NCI-H1105 treated with DMSO at 0.1 percent for 48 hours (cell line): ENCODE measurements at regions not wholly inside any gene's neighbourhood (a gene's known extent, or its start where the extent isn't known, plus 50 kb on each side); places are given as distances from the start of the nearest gene placed in this dataset.
A peak's percentile ranks its signal among the peaks of the same experiment; 100 is the strongest.

Experiments used
- DNase-seq: peaks from one replicate; lab custom pipeline; 2025; lab: John Stamatoyannopoulos, UW

- no peak for DNase-seq
Observed at GRCh38 chr13:91086936-91087716, 260.4 kb upstream of the MIR17HG start.

- no peak for DNase-seq
Observed at GRCh38 chr13:91097269-91097668, 250.2 kb upstream of the MIR17HG start.

- DNase-seq = no peak
Observed at GRCh38 chr13:91099877-91100276, 247.6 kb upstream of the MIR17HG start.

GRCh38 chr13:91100944-91101343, 246.5 kb upstream of the MIR17HG start:
- DNase-seq = no peak

GRCh38 chr13:91101381-91101780, 246.1 kb upstream of the MIR17HG start:
- no peak for DNase-seq

- DNase-seq = no peak
Observed at GRCh38 chr13:91105270-91105669, 242.2 kb upstream of the MIR17HG start.

- no peak for DNase-seq
Observed at GRCh38 chr13:91106565-91106964, 240.9 kb upstream of the MIR17HG start.

- no peak for DNase-seq
Observed at GRCh38 chr13:91108315-91108714, 239.2 kb upstream of the MIR17HG start.

GRCh38 chr13:91111476-91112200, 235.8 kb upstream of the MIR17HG start:
- DNase-seq = no peak

GRCh38 chr13:91112201-91112923, 235.1 kb upstream of the MIR17HG start:
- DNase-seq = no peak

GRCh38 chr13:91112924-91113277, 234.6 kb upstream of the MIR17HG start:
- DNase-seq = no peak

- no peak for DNase-seq
Observed at GRCh38 chr13:91115776-91116175, 231.7 kb upstream of the MIR17HG start.

GRCh38 chr13:91117351-91117750, 230.1 kb upstream of the MIR17HG start:
- DNase-seq = no peak

- no peak for DNase-seq
Observed at GRCh38 chr13:91119643-91120042, 227.8 kb upstream of the MIR17HG start.

GRCh38 chr13:91122766-91123165, 224.7 kb upstream of the MIR17HG start:
- DNase-seq = no peak

GRCh38 chr13:91123456-91124127, 223.9 kb upstream of the MIR17HG start:
- no peak for DNase-seq

GRCh38 chr13:91126806-91127205, 220.7 kb upstream of the MIR17HG start:
- no peak for DNase-seq

GRCh38 chr13:91127995-91128394, 219.5 kb upstream of the MIR17HG start:
- no peak for DNase-seq

- DNase-seq = no peak
Observed at GRCh38 chr13:91132381-91132780, 215.1 kb upstream of the MIR17HG start.

GRCh38 chr13:91132786-91133185, 214.7 kb upstream of the MIR17HG start:
- DNase-seq = no peak

GRCh38 chr13:91133941-91134802, 213.3 kb upstream of the MIR17HG start:
- DNase-seq = peak; percentile 17
